ENCODE measurements at regions not wholly inside any gene's neighbourhood (a gene's known extent, or its start where the extent isn't known, plus 50 kb on each side); places are given as distances from the start of the nearest gene placed in this dataset.
A peak's percentile ranks its signal among the peaks of the same experiment; 100 is the strongest.

DNA sequence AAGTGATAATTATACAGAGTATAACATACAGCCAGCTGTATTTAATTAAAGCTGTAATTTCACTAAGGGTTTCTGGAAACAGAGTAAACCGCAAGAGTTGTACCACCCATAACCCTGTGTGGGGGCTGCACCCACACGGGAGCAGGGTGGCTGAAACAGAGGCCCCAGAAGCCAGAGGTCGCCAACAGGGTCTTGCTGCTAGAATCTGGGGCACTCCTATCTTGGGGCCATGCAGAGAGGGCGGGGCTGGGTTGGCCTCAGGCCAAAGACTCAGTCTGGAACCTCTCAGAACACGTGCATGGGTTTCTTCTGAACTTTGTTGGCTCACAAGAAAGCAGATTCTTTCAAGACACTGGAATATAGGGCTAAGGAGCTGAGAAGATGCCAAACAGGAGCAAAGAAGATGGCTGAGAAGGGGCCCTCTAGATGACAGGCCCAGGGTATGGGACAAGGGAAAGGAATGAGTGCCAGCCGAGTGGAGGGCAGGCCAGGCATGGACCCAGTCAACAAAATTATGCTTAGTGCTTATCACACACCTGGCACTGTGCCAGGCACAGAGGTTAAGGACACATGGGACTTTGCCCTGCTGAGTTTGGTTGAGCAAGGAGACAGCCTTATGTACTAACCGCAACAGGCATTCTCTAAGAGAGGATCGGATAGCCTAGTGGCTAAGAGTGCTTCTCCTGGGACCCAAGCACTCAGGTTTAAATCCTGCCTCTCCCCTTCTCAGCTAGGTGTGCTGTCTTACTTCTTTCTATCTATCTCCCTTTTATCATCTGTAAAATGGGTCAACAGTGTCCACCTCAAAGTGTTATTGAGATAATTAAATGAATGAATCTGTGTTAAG lies 96.6 kb upstream of the FOXP4 start:
- Histone ChIP-seq H3K9ac (ENCODE audit: low read length) (no peak overlapping the region), H3K4me1 (ENCODE audit: control insufficient read depth in 1 of 2, insufficient read depth in 2 of 2, low read length in 2 of 2) (peaks cover 8 to 10% of the 10 kb centered on the region in 2 experiments; a peak in 3 of 4 replicates), H3K27me3 (ENCODE audit: insufficient read depth, low read length) (no peaks in the 10 kb centered on the region), H3K36me3 (ENCODE audit: control insufficient read depth in 1 of 2, insufficient read depth in 2 of 2, low read length in 2 of 2) (no peaks in the 10 kb centered on the region), H4K20me1 (ENCODE audit: insufficient read depth) (no peaks in the 10 kb centered on the region), H3K79me2 (ENCODE audit: insufficient read depth, low read length) (no peaks in the 10 kb centered on the region), H3K27ac (ENCODE audit: low read depth, low read length) (no peak overlapping the region), H3K9me3 (ENCODE audit: control insufficient read depth in 1 of 2, insufficient read depth in 1 of 2, low read depth in 1 of 2, low read length in 2 of 2) (no peaks in the 10 kb centered on the region), H2AFZ (ENCODE audit: low read depth, low read length, poor library complexity, severe bottlenecking) (no peak overlapping the region), H3K4me2 (ENCODE audit: low read length) (no peak overlapping the region), H3K4me3 (replicated peaks in 1 of 2; ENCODE audit: low read depth in 1 of 2, low read length in 2 of 2) (no peak overlapping the region), H3K9me2 (ENCODE audit: insufficient read depth) (no peaks in the 10 kb centered on the region)
- intact Hi-C loops (cut with micrococcal nuclease): no loop called here
- BruUV-seq (replicated peaks): no TSS peak
- ChIA-PET POLR2A (no interaction called here), CTCF (interaction anchor here (2.0 kb wide), 1 partner anchor 11 kb away, joined by 6 read pairs; no protein-coding TSS in a partner anchor), RAD21 (ENCODE audit: low non-redundant PET in 1 of 2, low total read pairs in 2 of 2, uncharacterized antibody in 2 of 2, unreplicated experiment in 2 of 2) (no interaction called here)
- DNase-seq (ENCODE audit: low read depth, low spot score) (no peak), ATAC-seq (0 out of 2 replicates have a peak, but pooled peaks have one; percentile 29)
- TF ChIP-seq, protein P1, sequence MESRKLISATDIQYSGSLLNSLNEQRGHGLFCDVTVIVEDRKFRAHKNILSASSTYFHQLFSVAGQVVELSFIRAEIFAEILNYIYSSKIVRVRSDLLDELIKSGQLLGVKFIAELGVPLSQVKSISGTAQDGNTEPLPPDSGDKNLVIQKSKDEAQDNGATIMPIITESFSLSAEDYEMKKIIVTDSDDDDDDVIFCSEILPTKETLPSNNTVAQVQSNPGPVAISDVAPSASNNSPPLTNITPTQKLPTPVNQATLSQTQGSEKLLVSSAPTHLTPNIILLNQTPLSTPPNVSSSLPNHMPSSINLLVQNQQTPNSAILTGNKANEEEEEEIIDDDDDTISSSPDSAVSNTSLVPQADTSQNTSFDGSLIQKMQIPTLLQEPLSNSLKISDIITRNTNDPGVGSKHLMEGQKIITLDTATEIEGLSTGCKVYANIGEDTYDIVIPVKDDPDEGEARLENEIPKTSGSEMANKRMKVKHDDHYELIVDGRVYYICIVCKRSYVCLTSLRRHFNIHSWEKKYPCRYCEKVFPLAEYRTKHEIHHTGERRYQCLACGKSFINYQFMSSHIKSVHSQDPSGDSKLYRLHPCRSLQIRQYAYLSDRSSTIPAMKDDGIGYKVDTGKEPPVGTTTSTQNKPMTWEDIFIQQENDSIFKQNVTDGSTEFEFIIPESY (IDR thresholded peaks at IDR 0.05; ENCODE audit: extremely low read depth, insufficient replicate concordance, low read length): no peak
- TF ChIP-seq SRF (IDR thresholded peaks at IDR 0.05; ENCODE audit: low read depth) (no peak), EGR1 (IDR thresholded peaks at IDR 0.05; ENCODE audit: low read depth) (no peak), POLR2A (IDR thresholded peaks at IDR 0.05; ENCODE audit: borderline replicate concordance, extremely low read depth, insufficient read depth, insufficient read length) (no peak), SIN3A (IDR thresholded peaks at IDR 0.05; ENCODE audit: low read depth) (no peak), EZH2 (IDR thresholded peaks at IDR 0.05) (no peak), RAD21 (IDR thresholded peaks at IDR 0.05; ENCODE audit: low read depth) (no peak), ZNF274 (IDR thresholded peaks at IDR 0.05; ENCODE audit: low read depth, low read length) (no peak), EZH2phosphoT487 (IDR thresholded peaks at IDR 0.05; ENCODE audit: borderline replicate concordance) (no peak), CEBPB (IDR thresholded peaks at IDR 0.05; ENCODE audit: low read depth) (no peak), SP1 (IDR thresholded peaks at IDR 0.05; ENCODE audit: low read depth) (no peak), ELF1 (IDR thresholded peaks at IDR 0.05; ENCODE audit: borderline replicate concordance, low read depth) (no peak), ZFX (IDR thresholded peaks at IDR 0.05) (no peak), CBX3 (IDR thresholded peaks at IDR 0.05; ENCODE audit: low read depth) (no peak), JUND (IDR thresholded peaks at IDR 0.05) (no peak), TCF7L2 (IDR thresholded peaks at IDR 0.05; ENCODE audit: borderline replicate concordance, extremely low read depth, insufficient read depth, insufficient read length) (no peak), POLR2AphosphoS5 (IDR thresholded peaks at IDR 0.05; ENCODE audit: low read depth, low read length) (no peak)
- TF ChIP-seq, protein P2, sequence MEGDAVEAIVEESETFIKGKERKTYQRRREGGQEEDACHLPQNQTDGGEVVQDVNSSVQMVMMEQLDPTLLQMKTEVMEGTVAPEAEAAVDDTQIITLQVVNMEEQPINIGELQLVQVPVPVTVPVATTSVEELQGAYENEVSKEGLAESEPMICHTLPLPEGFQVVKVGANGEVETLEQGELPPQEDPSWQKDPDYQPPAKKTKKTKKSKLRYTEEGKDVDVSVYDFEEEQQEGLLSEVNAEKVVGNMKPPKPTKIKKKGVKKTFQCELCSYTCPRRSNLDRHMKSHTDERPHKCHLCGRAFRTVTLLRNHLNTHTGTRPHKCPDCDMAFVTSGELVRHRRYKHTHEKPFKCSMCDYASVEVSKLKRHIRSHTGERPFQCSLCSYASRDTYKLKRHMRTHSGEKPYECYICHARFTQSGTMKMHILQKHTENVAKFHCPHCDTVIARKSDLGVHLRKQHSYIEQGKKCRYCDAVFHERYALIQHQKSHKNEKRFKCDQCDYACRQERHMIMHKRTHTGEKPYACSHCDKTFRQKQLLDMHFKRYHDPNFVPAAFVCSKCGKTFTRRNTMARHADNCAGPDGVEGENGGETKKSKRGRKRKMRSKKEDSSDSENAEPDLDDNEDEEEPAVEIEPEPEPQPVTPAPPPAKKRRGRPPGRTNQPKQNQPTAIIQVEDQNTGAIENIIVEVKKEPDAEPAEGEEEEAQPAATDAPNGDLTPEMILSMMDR (IDR thresholded peaks at IDR 0.05 in 2 of 3, conservative IDR thresholded peaks at IDR 0.05 in 1 of 3; ENCODE audit: borderline replicate concordance in 1 of 3, insufficient read depth in 1 of 3, low read depth in 2 of 3, low read length in 2 of 3): no peak
- TF ChIP-seq, protein P3, sequence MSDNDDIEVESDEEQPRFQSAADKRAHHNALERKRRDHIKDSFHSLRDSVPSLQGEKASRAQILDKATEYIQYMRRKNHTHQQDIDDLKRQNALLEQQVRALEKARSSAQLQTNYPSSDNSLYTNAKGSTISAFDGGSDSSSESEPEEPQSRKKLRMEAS (IDR thresholded peaks at IDR 0.05): no peak

Measured in HCT116 (cell line).